Activated B cell treated with CpG ODN at 0.5 μM for 24 hours (primary cell): ENCODE measurements at regions not wholly inside any gene's neighbourhood (a gene's known extent, or its start where the extent isn't known, plus 50 kb on each side); places are given as distances from the start of the nearest gene placed in this dataset.

Experiments
- ATAC-seq: fragments of 200-7000 bp; cut with Tn5 transposase; one replicate; pipeline ENCODE4 v1.10.0; 2021; ENCODE audit warnings: low read depth, mild to moderate bottlenecking, moderate library complexity
- CTCF ChIA-PET: fragments of 350-600 bp; sonication (Branson Sonifier 250); formaldehyde crosslinking; loops from one replicate; lab custom pipeline; 2021; ENCODE audit warnings: antibody characterized with exemption; lab: Charles Lee
- POLR2A ChIA-PET: fragments of 350-600 bp; sonication (Branson Sonifier 250); formaldehyde crosslinking; loops from one replicate; lab custom pipeline; 2021; ENCODE audit warnings: antibody characterized with exemption; lab: Charles Lee
- DNase-seq: peaks from one replicate; pipeline ENCODE4 v3.0.0; 2022
- H3K27ac Mint-ChIP-seq: one replicate; pipeline ENCODE4 v1.8.0; 2020; ENCODE audit warnings: mixed read lengths
- H3K27me3 Mint-ChIP-seq: one replicate; pipeline ENCODE4 v1.8.0; 2021; ENCODE audit warnings: mixed read lengths
- H3K36me3 Mint-ChIP-seq: one replicate; pipeline ENCODE4 v1.8.0; 2021; ENCODE audit warnings: low read depth, mixed read lengths
- H3K4me1 Mint-ChIP-seq: one replicate; pipeline ENCODE4 v1.8.0; 2021; ENCODE audit warnings: mixed read lengths
- H3K4me3 Mint-ChIP-seq: one replicate; pipeline ENCODE4 v1.8.0; 2020; ENCODE audit warnings: mild to moderate bottlenecking, mixed read lengths
- H3K9me3 Mint-ChIP-seq: one replicate; pipeline ENCODE4 v1.8.0; 2020; ENCODE audit warnings: mixed read lengths
- intact Hi-C: fragments of 100-400 bp; cut with micrococcal nuclease; formaldehyde crosslinking; loops from one replicate; pipeline ENCODE4 v1.15.1; 2024
- TF ChIP-seq, protein P1 (sequence below): fragments of 200-600 bp; IDR thresholded peaks from one replicate; pipeline ENCODE4 v1.8.0; 2022; ENCODE audit warnings: antibody characterized with exemption, mild to moderate bottlenecking

DNA sequence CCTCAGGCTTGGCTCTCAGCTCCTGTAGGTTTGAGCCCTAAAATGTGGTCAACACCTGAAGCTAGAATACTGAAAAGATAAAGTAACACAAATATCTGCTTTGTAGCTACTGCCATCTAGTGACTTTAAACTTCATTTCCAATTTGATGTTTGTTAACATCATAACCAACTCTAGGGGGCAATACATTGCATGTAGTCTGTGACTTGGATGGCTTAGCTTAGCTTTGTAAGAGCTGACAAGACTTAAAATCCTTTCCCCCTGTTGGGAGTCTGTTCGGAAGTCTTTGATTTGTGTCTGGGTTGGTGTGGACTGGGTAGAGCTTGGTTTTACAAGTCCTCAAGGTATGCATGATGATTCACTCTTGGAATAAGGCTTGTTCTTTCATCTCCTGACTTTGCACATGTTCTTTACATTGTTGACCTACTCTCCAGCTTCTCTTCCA, 51.7 kb downstream of the SCN11A start:
- no peak for DNase-seq
- intact Hi-C loops = loop anchor here (1.0 kb wide), 2 partner anchors 479 to 504 kb away; partner anchors contain the start of gene EXOG
- H3K4me3 Mint-ChIP-seq = no peak overlapping the region
- no peaks in the 10 kb centered on the region for H3K36me3 Mint-ChIP-seq
- H3K9me3 Mint-ChIP-seq = no peaks in the 10 kb centered on the region
- CTCF ChIA-PET = interaction anchor here (1.0 to 3.0 kb wide), 8 partner anchors 9 to 503 kb away, joined by 3 to 28 read pairs (median 6); partner anchors contain the start of gene EXOG
- POLR2A ChIA-PET = no interaction called here
- no peaks in the 10 kb centered on the region for H3K4me1 Mint-ChIP-seq
- peaks cover 13% of the 10 kb centered on the region for H3K27me3 Mint-ChIP-seq
- ATAC-seq = no peak
- H3K27ac Mint-ChIP-seq = no peak overlapping the region
- TF ChIP-seq, protein P1, sequence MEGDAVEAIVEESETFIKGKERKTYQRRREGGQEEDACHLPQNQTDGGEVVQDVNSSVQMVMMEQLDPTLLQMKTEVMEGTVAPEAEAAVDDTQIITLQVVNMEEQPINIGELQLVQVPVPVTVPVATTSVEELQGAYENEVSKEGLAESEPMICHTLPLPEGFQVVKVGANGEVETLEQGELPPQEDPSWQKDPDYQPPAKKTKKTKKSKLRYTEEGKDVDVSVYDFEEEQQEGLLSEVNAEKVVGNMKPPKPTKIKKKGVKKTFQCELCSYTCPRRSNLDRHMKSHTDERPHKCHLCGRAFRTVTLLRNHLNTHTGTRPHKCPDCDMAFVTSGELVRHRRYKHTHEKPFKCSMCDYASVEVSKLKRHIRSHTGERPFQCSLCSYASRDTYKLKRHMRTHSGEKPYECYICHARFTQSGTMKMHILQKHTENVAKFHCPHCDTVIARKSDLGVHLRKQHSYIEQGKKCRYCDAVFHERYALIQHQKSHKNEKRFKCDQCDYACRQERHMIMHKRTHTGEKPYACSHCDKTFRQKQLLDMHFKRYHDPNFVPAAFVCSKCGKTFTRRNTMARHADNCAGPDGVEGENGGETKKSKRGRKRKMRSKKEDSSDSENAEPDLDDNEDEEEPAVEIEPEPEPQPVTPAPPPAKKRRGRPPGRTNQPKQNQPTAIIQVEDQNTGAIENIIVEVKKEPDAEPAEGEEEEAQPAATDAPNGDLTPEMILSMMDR = no peak

GRCh38 chr3:38998086-38998485, 53.7 kb downstream of the SCN11A start:
- H3K27me3 Mint-ChIP-seq = peaks cover 16% of the 10 kb centered on the region
- no peaks in the 10 kb centered on the region for H3K36me3 Mint-ChIP-seq
- POLR2A ChIA-PET = no interaction called here
- TF ChIP-seq, protein P1 = no peak
- H3K27ac Mint-ChIP-seq = no peak overlapping the region
- H3K9me3 Mint-ChIP-seq = no peaks in the 10 kb centered on the region
- intact Hi-C loops = no loop called here
- CTCF ChIA-PET = interaction anchor here (3.0 kb wide), 1 partner anchor 477 kb away, joined by 28 read pairs; no protein-coding TSS in a partner anchor
- ATAC-seq (no peak), DNase-seq (no peak)
- no peaks in the 10 kb centered on the region for H3K4me1 Mint-ChIP-seq
- no peak overlapping the region for H3K4me3 Mint-ChIP-seq

DNA sequence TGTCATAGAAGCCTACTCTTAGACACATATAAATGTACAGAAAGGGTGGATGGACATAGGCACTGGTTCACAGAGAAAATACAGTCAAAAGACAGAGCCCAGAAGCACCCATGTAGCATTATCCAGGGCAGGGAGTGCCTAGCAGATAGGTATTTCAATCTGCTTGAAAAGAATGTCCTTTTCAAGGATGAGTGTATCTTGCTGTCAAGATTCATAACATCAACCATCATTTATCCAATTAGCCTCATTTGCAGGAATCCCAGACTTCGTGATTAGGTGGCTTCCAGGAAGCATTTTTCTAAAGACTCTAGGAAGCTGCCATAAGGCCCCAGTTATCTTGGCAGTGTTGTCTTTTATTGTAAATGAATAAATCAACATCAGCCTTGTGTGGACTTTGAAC, 55.6 kb downstream of the SCN11A start:
- DNase-seq (no peak), ATAC-seq (no peak)
- intact Hi-C loops = no loop called here
- ChIA-PET CTCF (no interaction called here), POLR2A (no interaction called here)
- H3K9me3 Mint-ChIP-seq = no peaks in the 10 kb centered on the region
- no peak overlapping the region for H3K27ac Mint-ChIP-seq
- TF ChIP-seq, protein P1 = no peak
- H3K4me1 Mint-ChIP-seq = no peaks in the 10 kb centered on the region
- peaks cover 21% of the 10 kb centered on the region for H3K27me3 Mint-ChIP-seq
- H3K4me3 Mint-ChIP-seq = no peak overlapping the region
- H3K36me3 Mint-ChIP-seq = no peaks in the 10 kb centered on the region

GRCh38 chr3:38994251-38994650, 57.5 kb downstream of the SCN11A start:
- POLR2A ChIA-PET = no interaction called here
- no peaks in the 10 kb centered on the region for H3K4me1 Mint-ChIP-seq
- H3K27me3 Mint-ChIP-seq = peaks cover 30% of the 10 kb centered on the region
- H3K4me3 Mint-ChIP-seq = no peak overlapping the region
- intact Hi-C loops = no loop called here
- CTCF ChIA-PET = no interaction called here
- no peak overlapping the region for H3K27ac Mint-ChIP-seq
- TF ChIP-seq, protein P1 = no peak
- ATAC-seq (no peak), DNase-seq (no peak)
- H3K9me3 Mint-ChIP-seq = no peaks in the 10 kb centered on the region
- H3K36me3 Mint-ChIP-seq = no peaks in the 10 kb centered on the region

DNA sequence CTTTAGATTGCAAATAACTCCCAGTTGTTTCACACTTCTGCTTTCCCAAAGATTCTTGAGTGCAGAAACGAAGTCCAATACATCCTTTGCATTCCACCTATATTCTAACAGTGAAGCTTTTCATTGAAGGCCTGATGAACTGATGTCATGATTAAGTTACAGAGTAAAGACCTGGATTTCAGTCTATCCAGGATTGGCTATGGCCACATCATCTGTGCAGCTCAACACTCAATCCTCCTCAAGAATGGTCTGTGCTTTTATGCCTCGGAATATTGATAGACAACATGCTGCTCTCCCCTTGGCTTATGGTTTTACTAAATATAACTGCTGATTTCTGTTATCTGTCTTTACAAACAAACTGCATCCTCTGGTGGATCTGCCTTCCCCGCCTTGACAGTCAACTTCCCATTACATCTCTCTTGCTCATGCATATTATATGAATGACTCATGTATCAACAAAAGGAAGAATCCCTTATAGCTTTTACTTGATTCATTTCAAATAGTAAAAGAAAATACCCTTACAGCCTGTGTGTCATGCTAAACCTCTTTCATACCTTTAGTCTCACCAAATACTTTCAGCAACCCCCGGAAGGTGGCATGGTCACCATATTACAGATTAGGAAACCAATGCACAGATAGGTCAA, 59.5 kb downstream of the SCN11A start:
- H3K4me3 Mint-ChIP-seq = no peak overlapping the region
- intact Hi-C loops = no loop called here

More for the DNA sequence above, 59.5 kb downstream of the SCN11A start:
- CTCF ChIA-PET = interaction anchor here (1.5 kb wide), 1 partner anchor 8 kb away, joined by 6 read pairs; no protein-coding TSS in a partner anchor
- H3K4me1 Mint-ChIP-seq = no peaks in the 10 kb centered on the region
- no peak for ATAC-seq
- no peaks in the 10 kb centered on the region for H3K36me3 Mint-ChIP-seq
- no peak overlapping the region for H3K27ac Mint-ChIP-seq
- DNase-seq = no peak
- POLR2A ChIA-PET = no interaction called here
- TF ChIP-seq, protein P1 = no peak
- no peaks in the 10 kb centered on the region for H3K9me3 Mint-ChIP-seq
- H3K27me3 Mint-ChIP-seq = peaks cover 33% of the 10 kb centered on the region
